Effector memory CD8-positive, alpha-beta T cell (primary cell): ENCODE measurements at regions not wholly inside any gene's neighbourhood (a gene's known extent, or its start where the extent isn't known, plus 50 kb on each side); places are given as distances from the start of the nearest gene placed in this dataset.
"Not testable (repeated sequence)": the region's sequence is repeated elsewhere in the genome, so short reads cannot be mapped to it uniquely, and the experiment has no call there.

Experiments
- ATAC-seq: fragments of 150-1000 bp; cut with Tn5 transposase; replicated peaks from 2 replicates; pipeline ENCODE4 v1.10.0; 2021; ENCODE audit warnings: mild to moderate bottlenecking, moderate library complexity
- DNase-seq, 3 experiments: peaks; one replicate each; pipeline ENCODE4 v3.0.0; 2021
- H3K27ac Mint-ChIP-seq, 2 donors: one replicate each; pipeline ENCODE4 v1.8.0; 2022; ENCODE audit warnings: mild to moderate bottlenecking in 2 of 2, mixed read lengths in 2 of 2, moderate library complexity in 2 of 2
- H3K27me3 Mint-ChIP-seq, 2 donors: one replicate each; pipeline ENCODE4 v1.8.0; 2022; ENCODE audit warnings: mixed read lengths in 2 of 2
- H3K36me3 Mint-ChIP-seq: one replicate; pipeline ENCODE4 v1.8.0; 2022; ENCODE audit warnings: mild to moderate bottlenecking, moderate library complexity, mixed read lengths; ENCODE audit not compliant: insufficient read depth
- H3K4me1 Mint-ChIP-seq, 2 donors: one replicate each; pipeline ENCODE4 v1.8.0; 2022; ENCODE audit warnings: low read depth in 2 of 2, mixed read lengths in 2 of 2
- H3K4me3 Mint-ChIP-seq, 2 donors: one replicate each; pipeline ENCODE4 v1.8.0; 2022; ENCODE audit warnings: mild to moderate bottlenecking in 2 of 2, mixed read lengths in 2 of 2, moderate library complexity in 2 of 2
- H3K9me3 Mint-ChIP-seq, 2 donors: one replicate each; pipeline ENCODE4 v1.8.0; 2022; ENCODE audit warnings: mixed read lengths in 2 of 2

- H3K4me3 Mint-ChIP-seq = no peak overlapping the region
- H3K9me3 Mint-ChIP-seq = peaks cover 0 to 3% of the 10 kb centered on the region in 2 donors
- DNase-seq = no peak
- H3K27me3 Mint-ChIP-seq = no peaks in the 10 kb centered on the region
- no peaks in the 10 kb centered on the region for H3K4me1 Mint-ChIP-seq
- H3K27ac Mint-ChIP-seq = no peak overlapping the region
- H3K36me3 Mint-ChIP-seq = no peaks in the 10 kb centered on the region
- ATAC-seq = no peak
Observed at GRCh38 chr1:242670019-242670418, 145.5 kb upstream of the PLD5 start.

GRCh38 chr1:242662886-242663285, 138.4 kb upstream of the PLD5 start:
- Mint-ChIP-seq H3K27me3 (no peaks in the 10 kb centered on the region), H3K4me1 (no peaks in the 10 kb centered on the region)

GRCh38 chr1:242653772-242654171, 129.3 kb upstream of the PLD5 start:
- H3K27ac Mint-ChIP-seq, ATAC-seq, H3K4me3 Mint-ChIP-seq, DNase-seq, H3K36me3 Mint-ChIP-seq, H3K4me1 Mint-ChIP-seq, H3K27me3 Mint-ChIP-seq, H3K9me3 Mint-ChIP-seq: not testable (repeated sequence)

More at GRCh38 chr1:242662886-242663285, 138.4 kb upstream of the PLD5 start:
- Mint-ChIP-seq H3K4me3 (no peak overlapping the region), H3K9me3 (no peaks in the 10 kb centered on the region), H3K36me3 (no peaks in the 10 kb centered on the region), H3K27ac (no peak overlapping the region)
- DNase-seq = no peak
- no peak for ATAC-seq

DNA sequence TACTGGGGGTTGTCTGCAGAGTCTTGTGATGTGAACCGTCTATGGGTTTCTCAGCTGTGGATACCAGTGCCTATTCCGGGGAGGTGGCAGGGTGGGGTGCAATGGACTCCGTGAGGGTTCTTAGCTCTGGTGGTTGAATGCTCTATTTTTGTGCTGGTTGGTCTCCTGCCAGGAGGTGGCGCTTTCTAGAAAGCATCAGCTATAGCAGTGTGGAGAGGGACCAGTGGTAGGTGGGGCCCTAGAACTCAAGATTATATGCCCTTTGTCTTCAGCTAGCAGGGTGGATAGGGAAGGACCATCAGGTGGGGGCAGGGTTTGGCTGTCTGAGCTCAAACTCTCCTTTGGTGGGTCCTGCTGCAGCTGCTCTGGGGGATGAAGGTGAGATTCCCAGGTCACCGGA, 127.3 kb upstream of the PLD5 start:
- Mint-ChIP-seq H3K27me3 (no peaks in the 10 kb centered on the region), H3K9me3 (peaks cover 0 to 8% of the 10 kb centered on the region in 2 donors), H3K4me3 (no peak overlapping the region), H3K27ac (no peak overlapping the region), H3K4me1 (no peaks in the 10 kb centered on the region), H3K36me3 (no peaks in the 10 kb centered on the region)
- no peak for ATAC-seq
- DNase-seq = no peak

DNA sequence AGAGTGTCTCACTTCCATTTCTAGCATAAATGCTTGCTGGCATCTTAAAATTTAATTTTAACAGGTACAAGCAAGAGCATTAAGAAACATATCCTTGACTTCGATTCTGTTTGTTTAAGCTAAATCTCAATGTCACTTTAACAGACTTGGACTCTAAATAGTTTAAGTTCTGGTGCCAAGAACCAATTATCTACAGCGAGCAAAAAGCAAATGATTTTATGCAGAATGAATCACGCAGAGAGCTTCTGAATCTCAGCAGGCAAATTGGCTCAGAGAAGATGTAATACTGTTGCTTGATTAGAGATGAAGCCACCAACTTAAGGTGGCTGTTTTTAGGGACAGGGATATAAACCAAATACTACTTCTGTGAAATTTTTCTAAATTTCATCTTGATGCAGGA, 117.0 kb upstream of the PLD5 start:
- Mint-ChIP-seq H3K27me3 (no peaks in the 10 kb centered on the region), H3K4me3 (no peak overlapping the region), H3K4me1 (no peaks in the 10 kb centered on the region), H3K27ac (no peak overlapping the region), H3K36me3 (no peaks in the 10 kb centered on the region), H3K9me3 (peaks cover 0 to 2% of the 10 kb centered on the region in 2 donors)
- no peak for ATAC-seq
- DNase-seq = no peak

GRCh38 chr1:242639104-242639503, 114.6 kb upstream of the PLD5 start:
- Mint-ChIP-seq H3K4me1 (no peaks in the 10 kb centered on the region), H3K36me3 (no peaks in the 10 kb centered on the region), H3K9me3 (peaks cover 0 to 7% of the 10 kb centered on the region in 2 donors), H3K4me3 (no peak overlapping the region), H3K27me3 (no peaks in the 10 kb centered on the region), H3K27ac (no peak overlapping the region)
- DNase-seq (no peak), ATAC-seq (no peak)

DNA sequence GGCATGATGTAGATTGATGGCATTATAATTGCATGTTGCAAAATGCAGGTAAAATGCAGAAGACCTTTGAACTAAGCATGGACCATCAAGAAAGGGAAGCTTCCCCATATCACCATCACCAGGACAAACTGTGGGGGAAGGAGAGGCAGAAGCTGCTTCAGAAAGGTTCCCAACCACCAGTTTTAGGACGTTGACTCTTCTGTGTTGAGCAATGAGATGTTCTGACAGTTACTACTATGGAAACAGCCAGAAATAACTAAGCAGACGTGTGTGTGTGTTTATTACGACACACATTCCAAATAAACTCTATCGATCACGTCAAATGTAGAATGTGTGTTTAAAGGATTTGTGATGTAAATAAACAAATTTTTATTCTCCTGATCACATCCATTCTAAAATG, 110.2 kb upstream of the PLD5 start:
- Mint-ChIP-seq H3K9me3 (peaks cover 0 to 7% of the 10 kb centered on the region in 2 donors), H3K4me1 (no peaks in the 10 kb centered on the region), H3K4me3 (no peak overlapping the region), H3K36me3 (peaks cover 3% of the 10 kb centered on the region), H3K27me3 (peaks cover 0 to 8% of the 10 kb centered on the region in 2 donors), H3K27ac (no peak overlapping the region)
- ATAC-seq (no peak), DNase-seq (no peak)

- H3K9me3 Mint-ChIP-seq = peaks cover 0 to 1% of the 10 kb centered on the region in 2 donors
- ATAC-seq (no peak), DNase-seq (no peak)
- H3K4me1 Mint-ChIP-seq = no peaks in the 10 kb centered on the region
- peaks cover 0 to 8% of the 10 kb centered on the region in 2 donors for H3K27me3 Mint-ChIP-seq
- peaks cover 3% of the 10 kb centered on the region for H3K36me3 Mint-ChIP-seq
- H3K4me3 Mint-ChIP-seq = no peak overlapping the region
- no peak overlapping the region for H3K27ac Mint-ChIP-seq
Observed at GRCh38 chr1:242629396-242629795, 104.9 kb upstream of the PLD5 start.

DNA sequence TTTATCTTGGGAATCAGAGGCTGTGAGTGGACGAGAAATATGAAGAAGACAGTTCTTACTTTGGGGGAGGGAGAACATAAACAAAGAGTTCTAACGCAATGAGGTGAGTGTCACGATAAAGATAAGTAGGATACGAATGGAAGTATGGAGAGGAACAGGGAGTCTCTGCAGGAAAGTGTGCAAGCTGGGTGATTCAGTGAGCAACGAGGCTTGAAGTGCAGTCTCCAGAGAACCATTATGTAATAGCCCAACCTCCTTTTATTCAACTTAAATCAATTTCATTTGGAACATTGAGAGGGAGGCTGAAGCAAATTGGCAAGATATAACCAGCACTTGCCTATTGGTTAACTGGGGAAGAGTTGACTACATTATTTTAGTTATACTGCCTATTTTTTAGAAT, 99.3 kb upstream of the PLD5 start:
- DNase-seq = no peak
- Mint-ChIP-seq H3K4me3 (no peak overlapping the region), H3K27ac (no peak overlapping the region), H3K27me3 (no peaks in the 10 kb centered on the region), H3K36me3 (no peaks in the 10 kb centered on the region), H3K9me3 (peaks cover 0 to 3% of the 10 kb centered on the region in 2 donors), H3K4me1 (no peaks in the 10 kb centered on the region)
- ATAC-seq = no peak

DNA sequence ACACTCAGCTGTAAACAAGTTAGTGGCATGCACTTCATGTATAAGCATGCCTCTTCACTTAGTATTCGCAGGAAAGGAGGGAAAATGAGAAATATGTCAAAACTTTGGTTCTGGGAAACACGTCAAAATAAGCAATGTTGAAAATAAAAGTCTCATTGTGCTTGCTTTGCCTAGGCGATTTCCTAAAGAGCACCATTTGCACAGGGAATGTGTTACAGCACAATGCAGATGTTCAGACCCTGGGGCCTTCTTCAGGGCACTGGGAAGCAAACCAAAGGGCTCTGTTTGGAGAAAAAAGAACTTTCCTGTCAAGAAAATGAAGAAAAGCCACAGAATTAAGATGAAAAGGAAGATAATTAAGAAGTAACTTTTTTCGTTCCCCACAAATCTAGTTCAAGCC, 98.6 kb upstream of the PLD5 start:
- no peak for ATAC-seq
- H3K27me3 Mint-ChIP-seq = no peaks in the 10 kb centered on the region

GRCh38 chr1:242613266-242613815, 88.8 kb upstream of the PLD5 start:
- Mint-ChIP-seq H3K36me3 (no peaks in the 10 kb centered on the region), H3K4me3 (no peak overlapping the region), H3K27ac (no peak overlapping the region), H3K9me3 (peaks cover 2 to 10% of the 10 kb centered on the region in 2 donors), H3K27me3 (peaks cover 0 to 21% of the 10 kb centered on the region in 2 donors), H3K4me1 (no peaks in the 10 kb centered on the region)
- ATAC-seq (no peak), DNase-seq (no peak)

More for the DNA sequence above, 98.6 kb upstream of the PLD5 start:
- no peak for DNase-seq
- Mint-ChIP-seq H3K4me3 (no peak overlapping the region), H3K4me1 (no peaks in the 10 kb centered on the region), H3K36me3 (no peaks in the 10 kb centered on the region), H3K27ac (no peak overlapping the region), H3K9me3 (peaks cover 0 to 3% of the 10 kb centered on the region in 2 donors)

DNA sequence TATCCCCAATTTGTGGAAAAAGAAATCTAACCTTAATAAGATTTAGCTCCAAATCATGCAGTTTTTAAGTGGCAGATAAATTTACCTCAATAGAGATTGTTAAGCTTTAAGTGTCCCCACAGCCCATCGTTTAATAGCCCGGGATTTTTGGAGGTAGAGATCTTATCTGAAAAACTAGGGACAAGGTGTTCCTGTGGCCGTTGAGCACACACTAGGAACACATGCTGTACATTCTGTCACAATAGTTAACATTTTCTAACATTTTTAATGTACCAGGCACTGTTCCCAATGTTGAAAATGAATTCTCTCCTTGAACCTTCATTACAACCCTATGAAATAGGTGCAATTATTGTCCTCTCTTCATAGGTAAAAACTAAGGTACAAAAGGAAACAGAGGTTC, 85.7 kb upstream of the PLD5 start:
- Mint-ChIP-seq H3K4me3 (no peak overlapping the region), H3K4me1 (no peaks in the 10 kb centered on the region), H3K9me3 (peaks cover 0 to 2% of the 10 kb centered on the region in 2 donors), H3K27ac (no peak overlapping the region), H3K27me3 (peaks cover 0 to 21% of the 10 kb centered on the region in 2 donors), H3K36me3 (no peaks in the 10 kb centered on the region)
- ATAC-seq (no peak), DNase-seq (no peak)

GRCh38 chr1:242605521-242605920, 81.0 kb upstream of the PLD5 start:
- DNase-seq = no peak
- peaks cover 3% of the 10 kb centered on the region for H3K36me3 Mint-ChIP-seq
- H3K27me3 Mint-ChIP-seq = no peaks in the 10 kb centered on the region
- no peaks in the 10 kb centered on the region for H3K9me3 Mint-ChIP-seq
- no peak overlapping the region for H3K27ac Mint-ChIP-seq
- ATAC-seq = no peak
- no peak overlapping the region for H3K4me3 Mint-ChIP-seq
- no peaks in the 10 kb centered on the region for H3K4me1 Mint-ChIP-seq

DNA sequence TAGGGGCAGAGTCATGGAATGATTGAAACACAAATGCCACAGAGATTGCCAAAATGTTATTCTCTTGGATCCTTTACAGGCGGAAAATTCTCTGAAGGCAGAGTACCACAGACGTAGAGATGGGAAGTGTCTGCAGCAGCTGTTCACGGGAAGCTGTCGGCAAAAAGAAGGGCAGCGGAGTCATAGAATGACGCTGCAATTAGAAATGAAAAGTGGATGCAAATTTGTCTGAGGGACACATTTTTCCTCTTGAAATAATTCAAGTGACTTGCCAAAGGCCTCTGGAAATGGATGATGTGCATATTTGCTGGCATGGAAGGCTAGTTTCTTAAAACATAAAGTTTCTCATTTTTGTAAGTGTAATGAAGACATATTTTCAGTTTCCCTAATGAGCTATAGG, 77.5 kb upstream of the PLD5 start:
- no peaks in the 10 kb centered on the region for H3K27me3 Mint-ChIP-seq
- no peak for DNase-seq
- no peak overlapping the region for H3K27ac Mint-ChIP-seq
- H3K9me3 Mint-ChIP-seq = no peaks in the 10 kb centered on the region
- no peak overlapping the region for H3K4me3 Mint-ChIP-seq
- H3K36me3 Mint-ChIP-seq = peaks cover 3% of the 10 kb centered on the region
- H3K4me1 Mint-ChIP-seq = no peaks in the 10 kb centered on the region
- no peak for ATAC-seq

- H3K4me3 Mint-ChIP-seq, DNase-seq, H3K36me3 Mint-ChIP-seq, H3K9me3 Mint-ChIP-seq, H3K27ac Mint-ChIP-seq, H3K27me3 Mint-ChIP-seq, H3K4me1 Mint-ChIP-seq, ATAC-seq: not testable (repeated sequence)
Observed at GRCh38 chr1:242593756-242594155, 69.3 kb upstream of the PLD5 start.
